ENCODE measurements at regions not wholly inside any gene's neighbourhood (a gene's known extent, or its start where the extent isn't known, plus 50 kb on each side); places are given as distances from the start of the nearest gene placed in this dataset.

DNA sequence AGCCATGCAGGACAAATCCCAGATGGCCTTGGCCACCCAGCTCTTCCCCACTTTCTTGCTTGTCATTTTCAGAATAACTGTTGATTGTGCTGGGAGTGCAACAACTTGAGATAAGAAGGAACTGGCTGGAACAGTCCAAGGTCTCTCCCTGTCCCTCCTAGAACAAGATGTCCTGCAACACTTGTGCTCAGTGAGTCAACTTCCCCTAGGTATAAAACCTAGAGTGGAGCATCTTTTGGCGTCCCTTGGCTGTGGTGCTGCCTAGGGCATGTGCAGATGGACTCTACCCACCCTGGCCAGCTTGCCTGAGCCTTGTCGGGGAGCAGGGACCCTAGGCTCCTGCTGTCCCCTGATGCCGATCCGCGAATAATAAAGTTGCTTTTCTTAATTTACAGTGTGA, 50.7 kb upstream of the SLC22A11 start:
- POLR2A ChIA-PET = no interaction called here
- Histone ChIP-seq H3K4me1 (ENCODE audit: control insufficient read depth, insufficient read depth, low read length) (no peaks in the 10 kb centered on the region), H3K9me3 (ENCODE audit: control insufficient read depth, insufficient read depth, low read depth, low read length) (no peaks in the 10 kb centered on the region), H3K4me3 (ENCODE audit: low read depth in 2 of 2, low read length in 2 of 2) (no peak overlapping the region), H3K27me3 (ENCODE audit: control insufficient read depth, insufficient read depth, low read length) (peaks cover 7% of the 10 kb centered on the region), H3K36me3 (ENCODE audit: control insufficient read depth, insufficient read depth, low read length) (no peaks in the 10 kb centered on the region), H3K27ac (ENCODE audit: low read length) (no peak overlapping the region)
- CTCF ChIA-PET = no interaction called here
- intact Hi-C loops (cut with micrococcal nuclease; ENCODE audit: unreplicated experiment) = no loop called here
- no peak for DNase-seq (ENCODE audit: low read depth, low spot score)
- in situ Hi-C loops (cut with HindIII; ENCODE audit: low pct_unique_long_range_greater_than_20kb, low sequenced_read_pairs) = no loop called here
- BruUV-seq (replicated peaks) = no TSS peak
- no peak for ATAC-seq
- no peak for TF ChIP-seq POLR2AphosphoS5 (IDR thresholded peaks at IDR 0.05; ENCODE audit: low read depth, low read length)
- no peak for TF ChIP-seq TCF7L2 (IDR thresholded peaks at IDR 0.05; ENCODE audit: low read depth, low read length)
- TF ChIP-seq, protein P1, sequence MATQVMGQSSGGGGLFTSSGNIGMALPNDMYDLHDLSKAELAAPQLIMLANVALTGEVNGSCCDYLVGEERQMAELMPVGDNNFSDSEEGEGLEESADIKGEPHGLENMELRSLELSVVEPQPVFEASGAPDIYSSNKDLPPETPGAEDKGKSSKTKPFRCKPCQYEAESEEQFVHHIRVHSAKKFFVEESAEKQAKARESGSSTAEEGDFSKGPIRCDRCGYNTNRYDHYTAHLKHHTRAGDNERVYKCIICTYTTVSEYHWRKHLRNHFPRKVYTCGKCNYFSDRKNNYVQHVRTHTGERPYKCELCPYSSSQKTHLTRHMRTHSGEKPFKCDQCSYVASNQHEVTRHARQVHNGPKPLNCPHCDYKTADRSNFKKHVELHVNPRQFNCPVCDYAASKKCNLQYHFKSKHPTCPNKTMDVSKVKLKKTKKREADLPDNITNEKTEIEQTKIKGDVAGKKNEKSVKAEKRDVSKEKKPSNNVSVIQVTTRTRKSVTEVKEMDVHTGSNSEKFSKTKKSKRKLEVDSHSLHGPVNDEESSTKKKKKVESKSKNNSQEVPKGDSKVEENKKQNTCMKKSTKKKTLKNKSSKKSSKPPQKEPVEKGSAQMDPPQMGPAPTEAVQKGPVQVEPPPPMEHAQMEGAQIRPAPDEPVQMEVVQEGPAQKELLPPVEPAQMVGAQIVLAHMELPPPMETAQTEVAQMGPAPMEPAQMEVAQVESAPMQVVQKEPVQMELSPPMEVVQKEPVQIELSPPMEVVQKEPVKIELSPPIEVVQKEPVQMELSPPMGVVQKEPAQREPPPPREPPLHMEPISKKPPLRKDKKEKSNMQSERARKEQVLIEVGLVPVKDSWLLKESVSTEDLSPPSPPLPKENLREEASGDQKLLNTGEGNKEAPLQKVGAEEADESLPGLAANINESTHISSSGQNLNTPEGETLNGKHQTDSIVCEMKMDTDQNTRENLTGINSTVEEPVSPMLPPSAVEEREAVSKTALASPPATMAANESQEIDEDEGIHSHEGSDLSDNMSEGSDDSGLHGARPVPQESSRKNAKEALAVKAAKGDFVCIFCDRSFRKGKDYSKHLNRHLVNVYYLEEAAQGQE (IDR thresholded peaks at IDR 0.05; ENCODE audit: insufficient read depth in 1 of 2, low read depth in 2 of 2, low read length in 1 of 2) = no peak
- no peak for TF ChIP-seq SIN3A (IDR thresholded peaks at IDR 0.05; ENCODE audit: borderline replicate concordance, insufficient read depth, low read depth, low read length)
- TF ChIP-seq, protein P2, sequence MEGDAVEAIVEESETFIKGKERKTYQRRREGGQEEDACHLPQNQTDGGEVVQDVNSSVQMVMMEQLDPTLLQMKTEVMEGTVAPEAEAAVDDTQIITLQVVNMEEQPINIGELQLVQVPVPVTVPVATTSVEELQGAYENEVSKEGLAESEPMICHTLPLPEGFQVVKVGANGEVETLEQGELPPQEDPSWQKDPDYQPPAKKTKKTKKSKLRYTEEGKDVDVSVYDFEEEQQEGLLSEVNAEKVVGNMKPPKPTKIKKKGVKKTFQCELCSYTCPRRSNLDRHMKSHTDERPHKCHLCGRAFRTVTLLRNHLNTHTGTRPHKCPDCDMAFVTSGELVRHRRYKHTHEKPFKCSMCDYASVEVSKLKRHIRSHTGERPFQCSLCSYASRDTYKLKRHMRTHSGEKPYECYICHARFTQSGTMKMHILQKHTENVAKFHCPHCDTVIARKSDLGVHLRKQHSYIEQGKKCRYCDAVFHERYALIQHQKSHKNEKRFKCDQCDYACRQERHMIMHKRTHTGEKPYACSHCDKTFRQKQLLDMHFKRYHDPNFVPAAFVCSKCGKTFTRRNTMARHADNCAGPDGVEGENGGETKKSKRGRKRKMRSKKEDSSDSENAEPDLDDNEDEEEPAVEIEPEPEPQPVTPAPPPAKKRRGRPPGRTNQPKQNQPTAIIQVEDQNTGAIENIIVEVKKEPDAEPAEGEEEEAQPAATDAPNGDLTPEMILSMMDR (IDR thresholded peaks at IDR 0.05) = no peak
